Natural killer cell (primary cell): ENCODE measurements at regions not wholly inside any gene's neighbourhood (a gene's known extent, or its start where the extent isn't known, plus 50 kb on each side); places are given as distances from the start of the nearest gene placed in this dataset.

Experiments
- ATAC-seq, 3 donors: fragments of 150-1000 bp in 2 of 3; fragments of 200-7000 bp in 1 of 3; cut with Tn5 transposase; 1 replicate in 1 of 3; 2 replicates in 2 of 3; pipeline ENCODE4 v1.10.0; 2021; ENCODE audit warnings: mild to moderate bottlenecking in 2 of 3, moderate library complexity in 2 of 3
- DNase-seq, 2 donors: peaks; one replicate each; pipeline versions ENCODE4 v3.0.0 to v3.0.0-alpha.2; 2013 to 2021; ENCODE audit warnings: mixed read lengths in 1 of 2
- H3K27ac ChIP-seq: one replicate; pipeline ENCODE4 v1.5.1; 2013; ENCODE audit warnings: mild to moderate bottlenecking, low read length
- H3K27me3 ChIP-seq: one replicate; pipeline ENCODE4 v1.6.1; 2013; ENCODE audit warnings: low read length; ENCODE audit not compliant: control insufficient read depth, insufficient read depth
- H3K36me3 ChIP-seq: one replicate; pipeline ENCODE4 v1.6.1; 2013; ENCODE audit warnings: low read length; ENCODE audit not compliant: control insufficient read depth, insufficient read depth
- H3K4me1 ChIP-seq: one replicate; pipeline ENCODE4 v1.6.1; 2013; ENCODE audit warnings: low read length; ENCODE audit not compliant: control insufficient read depth, insufficient read depth
- H3K4me3 ChIP-seq: one replicate; pipeline ENCODE4 v1.5.1; 2013; ENCODE audit warnings: low read length
- H3K9me3 ChIP-seq: one replicate; pipeline ENCODE4 v1.6.1; 2013; ENCODE audit warnings: low read length; ENCODE audit not compliant: control insufficient read depth, insufficient read depth
- H3K27ac Mint-ChIP-seq, 2 donors: one replicate each; pipeline ENCODE4 v1.8.0; 2022; ENCODE audit warnings: mild to moderate bottlenecking in 2 of 2, mixed read lengths in 2 of 2, moderate library complexity in 1 of 2
- H3K27me3 Mint-ChIP-seq, 2 donors: one replicate each; pipeline ENCODE4 v1.8.0; 2022; ENCODE audit warnings: low read depth in 2 of 2, mixed read lengths in 2 of 2
- H3K36me3 Mint-ChIP-seq: one replicate; pipeline ENCODE4 v1.8.0; 2022; ENCODE audit warnings: mixed read lengths
- H3K4me1 Mint-ChIP-seq, 2 donors: one replicate each; pipeline ENCODE4 v1.8.0; 2022; ENCODE audit warnings: mixed read lengths in 2 of 2
- H3K4me3 Mint-ChIP-seq: one replicate; pipeline ENCODE4 v1.8.0; 2022; ENCODE audit warnings: mild to moderate bottlenecking, moderate library complexity, mixed read lengths
- H3K9me3 Mint-ChIP-seq, 2 donors: one replicate each; pipeline ENCODE4 v1.8.0; 2022; ENCODE audit warnings: mixed read lengths in 2 of 2
- WGBS: methylation state at CpG from one replicate; pipeline ENCODE4 v1.1.7; 2013; ENCODE audit warnings: missing lambda C conversion rate; ENCODE audit not compliant: insufficient coverage; 5-methylcytosine and 5-hydroxymethylcytosine counted together
- intact Hi-C: fragments of 100-400 bp; cut with micrococcal nuclease; formaldehyde crosslinking; loops from one replicate; pipeline ENCODE4 v1.14.2; 2022
- TF ChIP-seq, protein P1 (sequence below): fragments of 200-600 bp; IDR thresholded peaks from one replicate; pipeline ENCODE4 v1.8.0; 2022; ENCODE audit warnings: antibody characterized with exemption

DNA sequence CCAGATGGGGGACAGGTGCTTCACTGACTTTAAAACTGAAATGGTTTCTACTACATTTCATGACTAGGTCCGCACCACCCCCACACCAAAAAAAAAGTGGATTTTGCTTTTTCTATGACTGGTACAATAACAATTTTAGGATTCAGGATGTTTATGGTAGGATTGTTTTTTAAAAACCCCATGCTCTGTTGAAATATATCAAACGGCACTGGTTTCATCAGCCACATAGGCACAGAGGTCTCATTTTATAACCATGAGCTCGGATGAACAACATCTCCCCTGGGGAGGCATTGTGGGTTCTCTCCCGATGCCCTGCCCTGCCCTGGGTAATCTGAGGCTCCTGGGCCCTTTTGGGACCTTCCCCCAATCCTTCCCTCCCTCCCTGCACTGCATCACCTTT is 202.7 kb upstream of the KBTBD8 start:
- Mint-ChIP-seq H3K36me3 (no peaks in the 10 kb centered on the region), H3K27ac (no peak overlapping the region), H3K9me3 (no peaks in the 10 kb centered on the region), H3K27me3 (peaks cover 15 to 23% of the 10 kb centered on the region in 2 donors), H3K4me3 (no peak overlapping the region), H3K4me1 (no peaks in the 10 kb centered on the region)
- Histone ChIP-seq H3K4me1 (no peaks in the 10 kb centered on the region), H3K27ac (no peak overlapping the region), H3K4me3 (no peak overlapping the region), H3K36me3 (no peaks in the 10 kb centered on the region), H3K9me3 (no peaks in the 10 kb centered on the region), H3K27me3 (peaks cover 3% of the 10 kb centered on the region)
- WGBS, result 71% methylated on average over 3 of the region's 4 CpGs
- no peak for DNase-seq
- intact Hi-C loops, result no loop called here
- TF ChIP-seq, protein P1, sequence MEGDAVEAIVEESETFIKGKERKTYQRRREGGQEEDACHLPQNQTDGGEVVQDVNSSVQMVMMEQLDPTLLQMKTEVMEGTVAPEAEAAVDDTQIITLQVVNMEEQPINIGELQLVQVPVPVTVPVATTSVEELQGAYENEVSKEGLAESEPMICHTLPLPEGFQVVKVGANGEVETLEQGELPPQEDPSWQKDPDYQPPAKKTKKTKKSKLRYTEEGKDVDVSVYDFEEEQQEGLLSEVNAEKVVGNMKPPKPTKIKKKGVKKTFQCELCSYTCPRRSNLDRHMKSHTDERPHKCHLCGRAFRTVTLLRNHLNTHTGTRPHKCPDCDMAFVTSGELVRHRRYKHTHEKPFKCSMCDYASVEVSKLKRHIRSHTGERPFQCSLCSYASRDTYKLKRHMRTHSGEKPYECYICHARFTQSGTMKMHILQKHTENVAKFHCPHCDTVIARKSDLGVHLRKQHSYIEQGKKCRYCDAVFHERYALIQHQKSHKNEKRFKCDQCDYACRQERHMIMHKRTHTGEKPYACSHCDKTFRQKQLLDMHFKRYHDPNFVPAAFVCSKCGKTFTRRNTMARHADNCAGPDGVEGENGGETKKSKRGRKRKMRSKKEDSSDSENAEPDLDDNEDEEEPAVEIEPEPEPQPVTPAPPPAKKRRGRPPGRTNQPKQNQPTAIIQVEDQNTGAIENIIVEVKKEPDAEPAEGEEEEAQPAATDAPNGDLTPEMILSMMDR, result no peak
- ATAC-seq, result no peak

DNA sequence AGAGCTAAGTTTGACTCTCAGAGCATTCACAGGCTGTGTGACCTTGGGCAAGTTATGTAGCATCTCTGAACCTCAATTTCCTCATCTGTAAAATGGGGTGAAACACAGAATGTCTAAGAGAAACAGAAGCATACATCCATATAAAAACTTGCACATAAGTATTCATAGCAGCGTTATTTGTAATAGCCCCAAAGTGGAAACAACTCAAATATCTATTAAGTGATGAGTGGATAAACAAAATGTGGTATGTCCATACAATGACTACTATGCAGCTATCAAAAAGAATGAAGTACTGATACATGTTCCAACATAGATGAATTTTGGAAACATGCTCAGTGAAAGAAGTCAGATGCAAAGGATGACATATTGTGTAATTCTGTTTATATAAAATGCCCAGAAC is 201.8 kb upstream of the KBTBD8 start:
- no peaks in the 10 kb centered on the region for H3K36me3 Mint-ChIP-seq
- DNase-seq (no peak), ATAC-seq (no peak)
- Histone ChIP-seq H3K36me3 (no peaks in the 10 kb centered on the region), H3K27me3 (peaks cover 3% of the 10 kb centered on the region), H3K4me1 (no peaks in the 10 kb centered on the region), H3K9me3 (no peaks in the 10 kb centered on the region), H3K27ac (no peak overlapping the region), H3K4me3 (no peak overlapping the region)
- H3K27ac Mint-ChIP-seq, result no peak overlapping the region
- TF ChIP-seq, protein P1, result no peak
- no peaks in the 10 kb centered on the region for H3K9me3 Mint-ChIP-seq
- intact Hi-C loops, result no loop called here
- H3K27me3 Mint-ChIP-seq, result peaks cover 15 to 26% of the 10 kb centered on the region in 2 donors
- whole genome bisulfite sequencing, result no CpG with 5 or more reads among the region's 1 CpG
- no peak overlapping the region for H3K4me3 Mint-ChIP-seq
- H3K4me1 Mint-ChIP-seq, result no peaks in the 10 kb centered on the region

DNA sequence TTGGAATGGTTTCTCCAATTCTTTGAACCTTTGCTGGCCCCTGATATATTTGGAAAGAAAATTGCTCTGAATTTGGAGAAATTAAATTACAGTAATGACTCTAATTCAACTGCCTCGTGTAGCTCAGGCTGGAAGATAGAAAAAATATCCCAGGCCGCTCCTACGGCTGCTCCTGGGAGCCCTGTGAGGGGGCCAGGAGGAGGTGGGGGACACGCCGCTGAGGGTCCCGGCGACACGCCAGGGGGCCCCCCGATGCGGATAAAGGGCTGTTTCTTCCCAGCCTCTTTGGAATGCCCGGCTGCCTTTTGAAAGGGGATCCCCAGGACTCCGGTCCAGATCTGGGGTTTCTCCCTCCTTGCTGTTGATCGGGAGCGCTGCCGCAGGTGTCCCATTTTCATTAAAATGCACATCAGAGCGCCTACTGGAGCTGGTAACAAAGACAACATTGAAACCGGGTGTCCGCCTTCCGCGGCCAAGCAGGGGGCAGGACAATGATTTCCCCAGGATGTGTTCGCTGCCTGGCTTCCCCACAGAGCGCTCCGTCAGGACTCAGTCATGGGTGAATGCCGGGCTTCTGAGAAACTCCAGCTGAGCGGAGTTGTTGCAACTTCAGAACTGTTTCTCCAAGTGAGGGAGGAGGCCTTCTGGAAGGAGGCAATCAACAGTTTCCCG is 200.1 kb upstream of the KBTBD8 start:
- Mint-ChIP-seq H3K9me3 (no peaks in the 10 kb centered on the region), H3K27me3 (peaks cover 19 to 35% of the 10 kb centered on the region in 2 donors), H3K36me3 (no peaks in the 10 kb centered on the region), H3K27ac (no peak overlapping the region), H3K4me3 (no peak overlapping the region), H3K4me1 (no peaks in the 10 kb centered on the region)
- intact Hi-C loops, result no loop called here
- Histone ChIP-seq H3K36me3 (no peaks in the 10 kb centered on the region), H3K4me3 (no peak overlapping the region), H3K27ac (no peak overlapping the region), H3K9me3 (no peaks in the 10 kb centered on the region), H3K27me3 (peaks cover 3% of the 10 kb centered on the region), H3K4me1 (no peaks in the 10 kb centered on the region)
- WGBS, result 51% methylated on average over 26 of the region's 26 CpGs
- TF ChIP-seq, protein P1, result no peak
- ATAC-seq (no peak), DNase-seq (no peak)

DNA sequence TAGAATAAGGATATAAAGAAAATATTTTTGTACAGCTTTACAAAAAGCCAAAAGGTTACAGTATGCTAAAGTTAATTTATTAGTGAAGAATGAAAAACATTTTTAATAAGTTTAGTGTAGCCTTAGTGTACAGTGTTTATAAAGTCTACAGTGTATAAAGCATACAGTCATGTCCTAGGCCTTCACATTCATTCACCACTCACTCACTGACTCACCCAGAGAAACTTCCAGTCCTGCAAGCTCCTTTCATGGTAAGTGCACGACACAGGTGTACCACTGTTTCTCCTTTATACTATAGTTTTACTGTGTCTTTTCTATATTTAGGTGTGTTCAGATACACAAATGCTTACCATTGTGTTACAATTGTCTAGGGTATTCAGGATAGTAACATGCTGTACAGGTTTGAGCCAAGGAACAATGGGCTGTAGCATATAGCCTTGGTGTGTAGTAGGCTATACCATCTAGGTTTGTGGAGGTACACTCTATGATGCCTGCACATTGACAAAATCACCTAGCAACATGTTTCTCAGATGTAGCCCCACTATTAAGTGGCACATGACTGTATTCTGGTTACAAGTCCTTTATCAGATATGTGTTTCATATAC is 197.1 kb upstream of the KBTBD8 start:
- TF ChIP-seq, protein P1, result no peak
- Mint-ChIP-seq H3K9me3 (no peaks in the 10 kb centered on the region), H3K27me3 (peaks cover 24 to 44% of the 10 kb centered on the region in 2 donors), H3K27ac (no peak overlapping the region), H3K36me3 (no peaks in the 10 kb centered on the region), H3K4me3 (no peak overlapping the region), H3K4me1 (peaks cover 4 to 11% of the 10 kb centered on the region in 2 donors)
- no peak overlapping the region for H3K27ac ChIP-seq
- WGBS, result 100% methylated on average over 1 of the region's 1 CpG
- no peak overlapping the region for H3K4me3 ChIP-seq
- ATAC-seq (no peak), DNase-seq (no peak)
- intact Hi-C loops, result no loop called here
- H3K9me3 ChIP-seq, result no peaks in the 10 kb centered on the region
- H3K27me3 ChIP-seq, result peaks cover 3% of the 10 kb centered on the region
- no peaks in the 10 kb centered on the region for H3K4me1 ChIP-seq
- no peaks in the 10 kb centered on the region for H3K36me3 ChIP-seq
